Fibroblast of lung (primary cell): ENCODE measurements at regions not wholly inside any gene's neighbourhood (a gene's known extent, or its start where the extent isn't known, plus 50 kb on each side); places are given as distances from the start of the nearest gene placed in this dataset.

ENCODE experiments used
- DNase-seq, 2 donors: peaks; one replicate each; pipeline versions ENCODE4 v3.0.0 to v3.0.0-alpha.2; 2010; ENCODE audit warnings: low read depth in 2 of 2
- H2AFZ ChIP-seq: 2 replicates; pipeline ENCODE4 v1.5.1; 2012; ENCODE audit warnings: low read length, control low read depth, inconsistent platforms
- H3K27ac ChIP-seq: 2 replicates; pipeline ENCODE4 v1.5.1; 2011; ENCODE audit warnings: low read length, control low read depth; ENCODE audit not compliant: insufficient read depth
- H3K27me3 ChIP-seq: 2 replicates; pipeline ENCODE4 v1.5.1; 2011; ENCODE audit warnings: mild to moderate bottlenecking, low read length; ENCODE audit not compliant: control insufficient read depth, insufficient read depth
- H3K36me3 ChIP-seq: 2 replicates; pipeline ENCODE4 v1.5.1; 2011; ENCODE audit warnings: low read length; ENCODE audit not compliant: control insufficient read depth, insufficient read depth
- H3K4me1 ChIP-seq: 2 replicates; pipeline ENCODE4 v1.5.1; 2011; ENCODE audit warnings: low read length; ENCODE audit not compliant: control insufficient read depth, insufficient read depth; ENCODE audit errors: extremely low read depth
- H3K4me2 ChIP-seq: 2 replicates; pipeline ENCODE4 v1.5.1; 2011; ENCODE audit warnings: low read length, control low read depth; ENCODE audit not compliant: insufficient read depth; ENCODE audit errors: extremely low read depth
- H3K4me3 ChIP-seq, 4 experiments: fragments of 200-600 bp in 1 of 4; sonication (generic) in 1 of 4; replicated peaks in 1 of 4; 2 replicates each; pipeline ENCODE4 v1.5.1; 2011 to 2016; ENCODE audit warnings: low read length in 4 of 4, low read depth in 3 of 4, mild to moderate bottlenecking in 3 of 4, control low read depth in 2 of 4, inconsistent platforms in 1 of 4, mixed read lengths in 1 of 4; ENCODE audit not compliant: insufficient read depth in 1 of 4; ENCODE audit errors: control extremely low read depth in 1 of 4
- H3K79me2 ChIP-seq: 2 replicates; pipeline ENCODE4 v1.5.1; 2012; ENCODE audit warnings: mild to moderate bottlenecking, low read length, inconsistent platforms; ENCODE audit not compliant: control insufficient read depth, insufficient read depth
- H3K9ac ChIP-seq: 2 replicates; pipeline ENCODE4 v1.5.1; 2011; ENCODE audit warnings: mild to moderate bottlenecking, low read length, control low read depth; ENCODE audit not compliant: insufficient read depth
- H3K9me3 ChIP-seq: 2 replicates; pipeline ENCODE4 v1.5.1; 2012; ENCODE audit warnings: low read depth, low read length; ENCODE audit not compliant: control insufficient read depth, insufficient read depth
- H4K20me1 ChIP-seq: 2 replicates; pipeline ENCODE4 v1.5.1; 2011; ENCODE audit warnings: low read length; ENCODE audit not compliant: control insufficient read depth, insufficient read depth; ENCODE audit errors: extremely low read depth
- EZH2 ChIP-seq: IDR thresholded peaks from 2 replicates; pipeline ENCODE4 v1.5.1; 2012; ENCODE audit warnings: low read length, control low read depth, mild to moderate bottlenecking; ENCODE audit errors: missing control alignments
- TF ChIP-seq, protein P1 (sequence below), 2 donors: IDR thresholded peaks in 1 of 2; conservative IDR thresholded peaks in 1 of 2; 1 replicate in 1 of 2; 2 replicates in 1 of 2; pipeline ENCODE4 v1.5.1; 2011 to 2012; ENCODE audit warnings: low read length in 2 of 2, control low read depth in 1 of 2, inconsistent platforms in 1 of 2, low read depth in 1 of 2, mild to moderate bottlenecking in 1 of 2

DNA sequence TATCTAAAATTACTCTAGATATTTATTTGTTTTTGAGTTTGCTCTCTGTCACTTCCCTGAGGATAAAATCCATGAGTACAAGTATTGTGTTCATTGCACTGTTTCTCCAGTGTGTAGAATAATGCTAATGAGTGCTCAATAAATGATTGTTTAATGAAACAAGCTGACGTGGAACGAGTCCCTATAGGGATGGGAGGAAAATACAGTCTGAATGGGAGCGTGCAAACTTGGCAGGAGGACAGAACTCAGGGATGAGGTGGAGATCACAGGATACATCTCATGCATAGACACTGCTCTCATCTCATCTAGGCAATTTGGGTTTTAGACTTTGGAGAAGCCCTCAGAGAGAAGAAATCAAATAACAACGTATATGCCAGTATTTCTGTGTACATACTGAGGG, 58.4 kb upstream of the ZC3H12C start:
- H3K4me2 ChIP-seq, result no peak overlapping the region
- no peaks in the 10 kb centered on the region for H3K79me2 ChIP-seq
- no peak overlapping the region for H3K4me3 ChIP-seq
- H3K27me3 ChIP-seq, result peaks cover 2% of the 10 kb centered on the region
- H3K9ac ChIP-seq, result no peak overlapping the region
- no peaks in the 10 kb centered on the region for H4K20me1 ChIP-seq
- no peak overlapping the region for H3K27ac ChIP-seq
- no peaks in the 10 kb centered on the region for H3K4me1 ChIP-seq
- TF ChIP-seq EZH2, result no peak
- TF ChIP-seq, protein P1, sequence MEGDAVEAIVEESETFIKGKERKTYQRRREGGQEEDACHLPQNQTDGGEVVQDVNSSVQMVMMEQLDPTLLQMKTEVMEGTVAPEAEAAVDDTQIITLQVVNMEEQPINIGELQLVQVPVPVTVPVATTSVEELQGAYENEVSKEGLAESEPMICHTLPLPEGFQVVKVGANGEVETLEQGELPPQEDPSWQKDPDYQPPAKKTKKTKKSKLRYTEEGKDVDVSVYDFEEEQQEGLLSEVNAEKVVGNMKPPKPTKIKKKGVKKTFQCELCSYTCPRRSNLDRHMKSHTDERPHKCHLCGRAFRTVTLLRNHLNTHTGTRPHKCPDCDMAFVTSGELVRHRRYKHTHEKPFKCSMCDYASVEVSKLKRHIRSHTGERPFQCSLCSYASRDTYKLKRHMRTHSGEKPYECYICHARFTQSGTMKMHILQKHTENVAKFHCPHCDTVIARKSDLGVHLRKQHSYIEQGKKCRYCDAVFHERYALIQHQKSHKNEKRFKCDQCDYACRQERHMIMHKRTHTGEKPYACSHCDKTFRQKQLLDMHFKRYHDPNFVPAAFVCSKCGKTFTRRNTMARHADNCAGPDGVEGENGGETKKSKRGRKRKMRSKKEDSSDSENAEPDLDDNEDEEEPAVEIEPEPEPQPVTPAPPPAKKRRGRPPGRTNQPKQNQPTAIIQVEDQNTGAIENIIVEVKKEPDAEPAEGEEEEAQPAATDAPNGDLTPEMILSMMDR (conservative IDR thresholded peaks at IDR 0.05 in 1 of 2, IDR thresholded peaks at IDR 0.05 in 1 of 2; ENCODE audit: low read depth in 1 of 2, low read length in 2 of 2), result no peak
- no peaks in the 10 kb centered on the region for H3K9me3 ChIP-seq
- no peaks in the 10 kb centered on the region for H3K36me3 ChIP-seq
- no peak overlapping the region for H2AFZ ChIP-seq
- DNase-seq, result no peak

DNA sequence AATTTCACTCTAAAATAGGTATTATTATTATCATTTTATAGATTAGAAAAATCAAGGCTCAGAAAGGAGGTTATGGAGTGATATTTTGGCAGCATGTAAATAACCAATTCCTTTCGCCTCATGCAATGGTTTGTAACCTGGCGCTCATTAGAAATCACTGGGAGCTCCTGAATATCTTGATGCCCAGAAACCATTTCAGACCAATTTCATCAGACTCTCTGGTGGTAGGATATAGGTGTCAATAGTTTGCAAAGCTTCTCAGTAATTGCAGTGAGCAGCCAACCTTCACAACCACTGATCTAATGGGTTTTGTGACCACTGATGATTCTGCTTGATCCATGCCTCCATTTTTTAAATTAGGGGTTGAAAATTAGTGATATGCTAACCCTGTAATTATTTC, 57.8 kb upstream of the ZC3H12C start:
- Histone ChIP-seq H3K4me1 (no peaks in the 10 kb centered on the region), H3K79me2 (no peaks in the 10 kb centered on the region)
- peak in 1 of 2 donors; percentile 26 for DNase-seq

GRCh38 chr11:110038201-110038600, 55.0 kb upstream of the ZC3H12C start:
- Histone ChIP-seq H3K36me3 (no peaks in the 10 kb centered on the region), H4K20me1 (no peaks in the 10 kb centered on the region), H2AFZ (no peak overlapping the region), H3K27me3 (peaks cover 2% of the 10 kb centered on the region), H3K79me2 (no peaks in the 10 kb centered on the region), H3K4me1 (no peaks in the 10 kb centered on the region), H3K27ac (no peak overlapping the region), H3K4me3 (no peak overlapping the region), H3K9me3 (no peaks in the 10 kb centered on the region), H3K9ac (no peak overlapping the region), H3K4me2 (no peak overlapping the region)
- DNase-seq, result no peak
- TF ChIP-seq EZH2, result no peak
- TF ChIP-seq, protein P1 (conservative IDR thresholded peaks at IDR 0.05 in 1 of 2, IDR thresholded peaks at IDR 0.05 in 1 of 2; ENCODE audit: low read depth in 1 of 2, low read length in 2 of 2), result no peak

More for the DNA sequence above, 57.8 kb upstream of the ZC3H12C start:
- Histone ChIP-seq H3K9me3 (no peaks in the 10 kb centered on the region), H3K27me3 (peaks cover 2% of the 10 kb centered on the region), H3K4me2 (no peak overlapping the region), H3K27ac (no peak overlapping the region), H3K9ac (no peak overlapping the region), H3K36me3 (no peaks in the 10 kb centered on the region), H3K4me3 (no peak overlapping the region), H2AFZ (no peak overlapping the region), H4K20me1 (no peaks in the 10 kb centered on the region)
- no peak for TF ChIP-seq EZH2
- TF ChIP-seq, protein P1 (conservative IDR thresholded peaks at IDR 0.05 in 1 of 2, IDR thresholded peaks at IDR 0.05 in 1 of 2; ENCODE audit: low read depth in 1 of 2, low read length in 2 of 2), result no peak
